ENCODE measurements at regions not wholly inside any gene's neighbourhood (a gene's known extent, or its start where the extent isn't known, plus 50 kb on each side); places are given as distances from the start of the nearest gene placed in this dataset.

DNA sequence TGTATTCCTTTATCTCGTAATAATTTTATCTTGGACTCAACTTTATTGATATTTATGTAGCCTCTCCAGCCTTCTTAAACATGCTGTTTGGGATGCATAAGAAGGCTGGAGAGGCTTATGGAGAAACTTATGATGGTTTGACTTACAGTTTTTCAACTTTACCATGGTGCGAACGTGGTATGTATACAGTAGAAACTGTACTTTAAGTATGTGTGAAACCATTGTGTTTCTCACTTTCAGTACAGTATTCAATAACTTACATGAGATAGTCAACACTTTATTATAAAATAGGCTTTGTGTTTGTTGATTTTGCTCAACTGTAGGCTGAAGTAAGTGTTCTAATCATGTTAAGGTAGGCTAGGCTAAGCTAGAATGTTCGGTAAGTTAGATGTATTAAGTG is 206.8 kb downstream of the SEC14L1 start:
- H3K27ac ChIP-seq (ENCODE audit: low read depth, low read length) = no peak overlapping the region
- no peaks in the 10 kb centered on the region for H3K79me2 ChIP-seq (ENCODE audit: insufficient read depth, low read length)
- no peaks in the 10 kb centered on the region for H3F3A ChIP-seq (ENCODE audit: insufficient read depth)
- H3K9ac ChIP-seq (ENCODE audit: low read length) = no peak overlapping the region
- H3K4me2 ChIP-seq (ENCODE audit: low read depth, low read length, poor library complexity, severe bottlenecking) = no peak overlapping the region
- no peak overlapping the region for H3K4me3 ChIP-seq (ENCODE audit: insufficient read depth, low read length, poor library complexity, severe bottlenecking)
- H3K9me2 ChIP-seq (replicated peaks; ENCODE audit: insufficient read depth, low read length) = no peaks in the 10 kb centered on the region
- H2AFZ ChIP-seq (ENCODE audit: low read depth, low read length, severe bottlenecking) = no peak overlapping the region
- TF ChIP-seq EZH2phosphoT487 (conservative IDR thresholded peaks at IDR 0.05; ENCODE audit: low read length) = no peak
- TF ChIP-seq CTCF (IDR thresholded peaks at IDR 0.05; ENCODE audit: insufficient read depth, low read length, poor library complexity, severe bottlenecking) = no peak
- H3K9me3 ChIP-seq (ENCODE audit: insufficient read depth, low read length) = no peaks in the 10 kb centered on the region
- no peaks in the 10 kb centered on the region for H3K27me3 ChIP-seq (ENCODE audit: low read length)
- H3K36me3 ChIP-seq (ENCODE audit: low read length) = no peaks in the 10 kb centered on the region
- H4K20me1 ChIP-seq (ENCODE audit: low read depth, low read length) = no peaks in the 10 kb centered on the region

- Histone ChIP-seq H3K9me2 (replicated peaks; ENCODE audit: insufficient read depth, low read length) (no peaks in the 10 kb centered on the region), H4K20me1 (ENCODE audit: low read depth, low read length) (no peaks in the 10 kb centered on the region), H3K9me3 (ENCODE audit: insufficient read depth, low read length) (no peaks in the 10 kb centered on the region), H3K4me2 (ENCODE audit: low read depth, low read length, poor library complexity, severe bottlenecking) (no peak overlapping the region), H3K36me3 (ENCODE audit: low read length) (no peaks in the 10 kb centered on the region), H3K4me3 (ENCODE audit: insufficient read depth, low read length, poor library complexity, severe bottlenecking) (no peak overlapping the region), H3F3A (ENCODE audit: insufficient read depth) (no peaks in the 10 kb centered on the region), H3K27me3 (ENCODE audit: low read length) (no peaks in the 10 kb centered on the region), H3K9ac (ENCODE audit: low read length) (no peak overlapping the region), H3K27ac (ENCODE audit: low read depth, low read length) (no peak overlapping the region), H2AFZ (ENCODE audit: low read depth, low read length, severe bottlenecking) (no peak overlapping the region), H3K79me2 (ENCODE audit: insufficient read depth, low read length) (no peaks in the 10 kb centered on the region)
- TF ChIP-seq EZH2phosphoT487 (conservative IDR thresholded peaks at IDR 0.05; ENCODE audit: low read length) (no peak), CTCF (IDR thresholded peaks at IDR 0.05; ENCODE audit: insufficient read depth, low read length, poor library complexity, severe bottlenecking) (no peak)
These were observed 209.4 kb downstream of the SEC14L1 start for GRCh38 chr17:77349976-77350830.

DNA sequence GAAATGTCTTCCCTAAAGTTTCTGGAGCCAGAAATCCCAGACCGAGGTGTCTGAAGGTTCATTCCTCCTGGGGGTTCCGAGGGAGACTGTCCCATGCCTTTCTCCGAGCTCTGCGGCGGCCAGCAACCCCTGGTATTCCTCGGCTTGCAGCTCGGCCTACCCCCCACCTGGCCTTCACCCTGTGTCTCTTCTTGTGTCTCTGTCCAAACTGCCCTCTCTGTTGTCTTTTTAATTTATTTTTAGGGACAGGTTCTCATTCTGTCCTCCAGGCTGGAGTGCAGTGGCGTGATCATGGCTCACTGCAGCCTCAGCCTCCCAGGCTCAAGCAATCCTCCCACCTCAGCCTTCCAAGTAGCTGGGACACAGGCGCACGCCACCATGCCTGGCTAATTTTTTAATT is 211.7 kb downstream of the SEC14L1 start:
- no peak overlapping the region for H3K4me2 ChIP-seq (ENCODE audit: low read depth, low read length, poor library complexity, severe bottlenecking)
- H3K4me3 ChIP-seq (ENCODE audit: insufficient read depth, low read length, poor library complexity, severe bottlenecking) = no peak overlapping the region
- H3F3A ChIP-seq (ENCODE audit: insufficient read depth) = no peaks in the 10 kb centered on the region
- H3K36me3 ChIP-seq (ENCODE audit: low read length) = no peaks in the 10 kb centered on the region
- TF ChIP-seq CTCF (IDR thresholded peaks at IDR 0.05; ENCODE audit: insufficient read depth, low read length, poor library complexity, severe bottlenecking) (no peak), EZH2phosphoT487 (conservative IDR thresholded peaks at IDR 0.05; ENCODE audit: low read length) (no peak)
- H4K20me1 ChIP-seq (ENCODE audit: low read depth, low read length) = no peaks in the 10 kb centered on the region
- no peaks in the 10 kb centered on the region for H3K9me3 ChIP-seq (ENCODE audit: insufficient read depth, low read length)
- no peak overlapping the region for H3K9ac ChIP-seq (ENCODE audit: low read length)
- no peaks in the 10 kb centered on the region for H3K27me3 ChIP-seq (ENCODE audit: low read length)
- H3K79me2 ChIP-seq (ENCODE audit: insufficient read depth, low read length) = no peaks in the 10 kb centered on the region
- H2AFZ ChIP-seq (ENCODE audit: low read depth, low read length, severe bottlenecking) = no peak overlapping the region
- H3K27ac ChIP-seq (ENCODE audit: low read depth, low read length) = no peak overlapping the region
- H3K9me2 ChIP-seq (replicated peaks; ENCODE audit: insufficient read depth, low read length) = no peaks in the 10 kb centered on the region
